ENCODE measurements at regions not wholly inside any gene's neighbourhood (a gene's known extent, or its start where the extent isn't known, plus 50 kb on each side); places are given as distances from the start of the nearest gene placed in this dataset.

- TF ChIP-seq POLR2A (IDR thresholded peaks at IDR 0.05) = no peak
- no peak for TF ChIP-seq CTCF (IDR thresholded peaks at IDR 0.05)
Observed at GRCh38 chr5:108530706-108531105, 148.8 kb upstream of the FBXL17 start.
